Astrocyte (in vitro differentiated cells and primary cell): ENCODE measurements at regions not wholly inside any gene's neighbourhood (a gene's known extent, or its start where the extent isn't known, plus 50 kb on each side); places are given as distances from the start of the nearest gene placed in this dataset.

Experiments used
- DNase-seq: peaks from one replicate; pipeline ENCODE4 v3.0.0-alpha.2; 2010; ENCODE audit warnings: low read depth
- FAIRE-seq: peaks from 2 replicates; lab custom pipeline; 2011; peaks lifted over from hg19 to GRCh38; lab: Jason Lieb, UNC
- H2AFZ ChIP-seq: 2 replicates; pipeline ENCODE4 v1.6.0; 2012; ENCODE audit warnings: low read depth, low read length, inconsistent platforms
- H3K27ac ChIP-seq: 2 replicates; pipeline ENCODE4 v1.5.1; 2011; ENCODE audit warnings: low read depth, low read length, inconsistent platforms
- H3K27me3 ChIP-seq: 2 replicates; pipeline ENCODE4 v1.6.0; 2011; ENCODE audit warnings: low read length, inconsistent platforms; ENCODE audit not compliant: insufficient read depth
- H3K36me3 ChIP-seq: 2 replicates; pipeline ENCODE4 v1.5.1; 2011; ENCODE audit warnings: low read length, inconsistent platforms; ENCODE audit not compliant: insufficient read depth
- H3K4me1 ChIP-seq: 2 replicates; pipeline ENCODE4 v1.5.1; 2011; ENCODE audit warnings: low read length, inconsistent platforms; ENCODE audit not compliant: insufficient read depth
- H3K4me2 ChIP-seq: 2 replicates; pipeline ENCODE4 v1.6.0; 2012; ENCODE audit warnings: low read length, inconsistent platforms
- H3K4me3 ChIP-seq: 2 replicates; pipeline ENCODE4 v1.5.1; 2011; ENCODE audit warnings: low read depth, mild to moderate bottlenecking, low read length, inconsistent platforms; ENCODE audit not compliant: insufficient read depth
- H3K79me2 ChIP-seq: 2 replicates; pipeline ENCODE4 v1.6.0; 2012; ENCODE audit warnings: mild to moderate bottlenecking, low read length, inconsistent platforms; ENCODE audit not compliant: insufficient read depth
- H3K9ac ChIP-seq: 2 replicates; pipeline ENCODE4 v1.6.0; 2012; ENCODE audit warnings: mild to moderate bottlenecking, low read length, inconsistent platforms
- H3K9me3 ChIP-seq: 2 replicates; pipeline ENCODE4 v1.5.1; 2012; ENCODE audit warnings: low read depth, mild to moderate bottlenecking, low read length, inconsistent platforms; ENCODE audit not compliant: insufficient read depth
- H4K20me1 ChIP-seq: 2 replicates; pipeline ENCODE4 v1.6.0; 2012; ENCODE audit warnings: low read length, inconsistent platforms; ENCODE audit not compliant: insufficient read depth
- H3K27ac Mint-ChIP-seq: one replicate; pipeline ENCODE4 v1.8.0; 2021; ENCODE audit warnings: mild to moderate bottlenecking, mixed read lengths; ENCODE audit not compliant: unreplicated experiment
- H3K27me3 Mint-ChIP-seq: one replicate; pipeline ENCODE4 v1.8.0; 2021; ENCODE audit warnings: low read depth, mixed read lengths; ENCODE audit not compliant: unreplicated experiment
- H3K36me3 Mint-ChIP-seq: one replicate; pipeline ENCODE4 v1.8.0; 2021; ENCODE audit warnings: low read depth, mixed read lengths; ENCODE audit not compliant: unreplicated experiment
- H3K4me1 Mint-ChIP-seq: one replicate; pipeline ENCODE4 v1.8.0; 2021; ENCODE audit warnings: low read depth, mixed read lengths; ENCODE audit not compliant: unreplicated experiment
- H3K4me3 Mint-ChIP-seq: one replicate; pipeline ENCODE4 v1.8.0; 2021; ENCODE audit warnings: mild to moderate bottlenecking, moderate library complexity, mixed read lengths; ENCODE audit not compliant: unreplicated experiment
- H3K9me3 Mint-ChIP-seq: one replicate; pipeline ENCODE4 v1.8.0; 2021; ENCODE audit warnings: mild to moderate bottlenecking, mixed read lengths; ENCODE audit not compliant: unreplicated experiment
- CTCF ChIP-seq: IDR thresholded peaks from 2 replicates; pipeline ENCODE4 v1.5.1; 2011; ENCODE audit warnings: low read depth, mild to moderate bottlenecking, inconsistent platforms, low read length, moderate library complexity; ENCODE audit not compliant: insufficient read depth
- EZH2 ChIP-seq: IDR thresholded peaks from 2 replicates; pipeline ENCODE4 v1.6.1; 2012; ENCODE audit warnings: mild to moderate bottlenecking, low read length, inconsistent platforms; ENCODE audit not compliant: insufficient read depth

GRCh38 chr12:4147031-4147481 lies 126.5 kb upstream of the CCND2 start:
- H3K9me3 ChIP-seq, result peaks cover 4% of the 10 kb centered on the region
- DNase-seq (no peak), FAIRE-seq (no peak)
- H3K27me3 Mint-ChIP-seq, result peaks cover 21% of the 10 kb centered on the region
- TF ChIP-seq EZH2 (no peak), CTCF (no peak)
- no peak overlapping the region for H3K27ac ChIP-seq
- no peaks in the 10 kb centered on the region for H3K4me1 ChIP-seq
- no peak overlapping the region for H2AFZ ChIP-seq
- no peaks in the 10 kb centered on the region for H3K36me3 ChIP-seq
- H3K79me2 ChIP-seq, result no peaks in the 10 kb centered on the region
- no peak overlapping the region for H3K4me3 Mint-ChIP-seq
- H4K20me1 ChIP-seq, result no peaks in the 10 kb centered on the region
- H3K27ac Mint-ChIP-seq, result no peak overlapping the region
- H3K27me3 ChIP-seq, result no peaks in the 10 kb centered on the region
- H3K4me3 ChIP-seq, result no peak overlapping the region
- no peaks in the 10 kb centered on the region for H3K36me3 Mint-ChIP-seq
- no peak overlapping the region for H3K9ac ChIP-seq
- no peak overlapping the region for H3K4me2 ChIP-seq
- H3K4me1 Mint-ChIP-seq, result no peaks in the 10 kb centered on the region
- H3K9me3 Mint-ChIP-seq, result peaks cover 10% of the 10 kb centered on the region

GRCh38 chr12:4145990-4146859 lies 127.3 kb upstream of the CCND2 start:
- FAIRE-seq (no peak), DNase-seq (no peak)
- Histone ChIP-seq H3K9me3 (peaks cover 4% of the 10 kb centered on the region), H3K79me2 (no peaks in the 10 kb centered on the region), H3K4me2 (no peak overlapping the region), H3K27ac (no peak overlapping the region), H2AFZ (no peak overlapping the region), H3K36me3 (no peaks in the 10 kb centered on the region), H3K4me3 (no peak overlapping the region), H3K4me1 (no peaks in the 10 kb centered on the region), H3K9ac (no peak overlapping the region), H4K20me1 (no peaks in the 10 kb centered on the region), H3K27me3 (no peaks in the 10 kb centered on the region)
- Mint-ChIP-seq H3K9me3 (peaks cover 8% of the 10 kb centered on the region), H3K27ac (no peak overlapping the region), H3K4me3 (no peak overlapping the region), H3K27me3 (peaks cover 24% of the 10 kb centered on the region), H3K36me3 (no peaks in the 10 kb centered on the region), H3K4me1 (no peaks in the 10 kb centered on the region)
- TF ChIP-seq EZH2 (no peak), CTCF (no peak)

- Mint-ChIP-seq H3K27ac (no peak overlapping the region), H3K4me1 (no peaks in the 10 kb centered on the region), H3K27me3 (peaks cover 28% of the 10 kb centered on the region), H3K9me3 (peaks cover 10% of the 10 kb centered on the region), H3K36me3 (no peaks in the 10 kb centered on the region), H3K4me3 (no peak overlapping the region)
- no peak overlapping the region for H3K9ac ChIP-seq
- no peaks in the 10 kb centered on the region for H3K27me3 ChIP-seq
- H3K79me2 ChIP-seq, result no peaks in the 10 kb centered on the region
- DNase-seq (no peak), FAIRE-seq (no peak)
- H3K27ac ChIP-seq, result no peak overlapping the region
- no peak overlapping the region for H2AFZ ChIP-seq
- TF ChIP-seq EZH2 (no peak), CTCF (no peak)
- H3K4me1 ChIP-seq, result no peaks in the 10 kb centered on the region
- peaks cover 4% of the 10 kb centered on the region for H3K9me3 ChIP-seq
- no peak overlapping the region for H3K4me2 ChIP-seq
- no peaks in the 10 kb centered on the region for H4K20me1 ChIP-seq
- no peak overlapping the region for H3K4me3 ChIP-seq
- no peaks in the 10 kb centered on the region for H3K36me3 ChIP-seq
Observed at GRCh38 chr12:4144676-4145075, 128.9 kb upstream of the CCND2 start.
